AG08396 (cell line): ENCODE measurements at regions not wholly inside any gene's neighbourhood (a gene's known extent, or its start where the extent isn't known, plus 50 kb on each side); places are given as distances from the start of the nearest gene placed in this dataset.

Experiments
- DNase-seq: peaks from one replicate; pipeline ENCODE4 v3.0.0; 2012; ENCODE audit warnings: low spot score, mixed read lengths

DNA sequence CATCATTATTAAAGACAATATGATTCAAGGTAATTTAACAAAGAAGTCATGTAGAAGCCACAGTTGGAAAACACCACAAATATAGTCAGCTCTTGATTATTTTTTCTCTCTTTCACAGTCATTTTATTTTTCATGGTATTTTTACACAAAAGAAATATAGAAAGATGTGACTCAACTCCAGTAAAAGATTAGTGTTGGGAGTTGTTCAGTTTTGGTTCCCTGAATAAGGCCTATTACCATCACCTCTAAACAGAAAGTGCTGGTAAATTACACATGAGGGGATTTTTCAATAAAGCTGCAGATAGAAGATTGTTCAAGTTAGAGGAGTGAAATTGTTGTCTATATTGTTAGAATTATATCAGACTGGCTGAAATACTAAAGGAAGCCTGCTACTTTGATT is 107.0 kb downstream of the DDIT4L start:
- DNase-seq = no peak

DNA sequence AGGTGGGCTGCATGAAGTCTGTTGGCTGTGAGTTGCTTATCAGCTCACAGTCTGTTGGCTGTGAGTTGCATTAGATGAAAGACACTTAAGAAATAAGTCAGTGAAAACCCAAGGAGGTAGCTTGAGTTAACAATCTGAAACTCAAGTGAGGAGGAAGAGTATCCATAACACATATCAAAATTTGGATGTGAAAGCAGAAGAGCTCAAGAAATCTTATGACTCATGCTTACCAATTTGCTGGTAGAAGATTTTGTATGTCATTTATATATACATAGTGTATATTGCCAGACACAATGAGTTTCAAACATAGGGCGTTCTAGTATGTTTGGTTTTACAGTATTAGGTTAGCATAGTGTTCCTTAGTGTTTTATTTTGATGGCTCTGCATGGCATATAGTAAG is 107.4 kb downstream of the DDIT4L start:
- DNase-seq = no peak

- DNase-seq = no peak
Measured at GRCh38 chr4:100081491-100081890, 108.8 kb downstream of the DDIT4L start.

GRCh38 chr4:100079264-100079663 is 111.0 kb downstream of the DDIT4L start:
- DNase-seq = no peak

- no peak for DNase-seq
Measured at GRCh38 chr4:100076753-100077152, 113.5 kb downstream of the DDIT4L start.

DNA sequence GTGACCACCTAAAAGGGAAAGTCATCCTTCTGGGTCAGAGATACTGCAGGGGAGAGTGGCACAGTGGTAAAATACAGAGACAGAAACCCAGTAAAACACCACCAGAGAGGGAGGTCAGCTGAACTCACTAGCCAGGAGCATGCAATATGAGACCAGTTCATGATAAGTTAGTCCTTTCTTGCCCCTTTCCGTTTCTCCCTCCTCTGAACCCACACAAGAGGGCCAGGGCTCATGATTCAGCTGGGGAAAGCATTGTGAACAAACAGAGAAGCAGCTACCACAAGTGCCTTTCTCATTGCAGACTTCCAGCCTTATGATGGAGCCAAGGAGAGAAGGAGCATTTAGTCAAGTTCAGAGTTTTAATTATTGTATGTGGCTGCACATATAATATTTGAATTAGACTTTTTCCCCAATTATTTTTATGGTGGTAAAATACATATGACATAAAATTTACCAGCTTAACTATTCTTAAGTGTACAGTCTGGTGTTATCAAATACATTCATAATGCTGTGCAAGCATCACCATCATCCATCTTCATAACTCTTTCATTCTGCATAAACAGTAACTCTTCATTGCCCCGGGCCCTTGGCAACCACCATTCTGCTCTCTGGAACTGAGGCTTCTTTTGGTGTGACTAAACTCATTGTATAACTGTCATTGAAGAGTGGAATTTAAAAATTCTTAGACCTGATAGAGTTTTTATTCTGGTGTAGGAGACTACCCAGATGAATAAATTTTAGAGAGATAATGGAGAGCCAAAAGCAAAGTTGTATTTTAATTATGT is 114.6 kb downstream of the DDIT4L start:
- DNase-seq = no peak

DNA sequence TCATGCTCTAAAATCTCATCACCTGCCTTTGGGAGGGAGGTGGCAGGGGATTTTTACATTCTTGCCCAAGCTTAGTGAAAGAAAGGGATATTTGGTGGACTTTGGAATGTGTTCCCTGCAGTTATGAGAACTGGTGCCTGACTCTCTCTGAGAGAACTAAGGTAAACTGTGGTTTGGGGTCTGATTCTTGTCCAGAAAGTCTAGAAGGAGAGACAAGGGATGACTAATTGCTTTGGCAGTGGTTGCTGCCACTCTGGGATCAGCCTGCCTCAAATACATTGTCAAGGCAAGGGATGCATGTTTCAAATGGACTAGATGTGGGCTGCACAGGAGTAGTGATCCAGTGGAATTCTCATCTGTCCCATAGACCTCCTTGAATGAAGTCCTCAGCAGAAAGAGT is 115.2 kb downstream of the DDIT4L start:
- no peak for DNase-seq

- DNase-seq = no peak
Measured at GRCh38 chr4:100071506-100071905, 118.8 kb downstream of the DDIT4L start.

- DNase-seq = no peak
Measured at GRCh38 chr4:100070868-100071267, 119.4 kb downstream of the DDIT4L start.

DNA sequence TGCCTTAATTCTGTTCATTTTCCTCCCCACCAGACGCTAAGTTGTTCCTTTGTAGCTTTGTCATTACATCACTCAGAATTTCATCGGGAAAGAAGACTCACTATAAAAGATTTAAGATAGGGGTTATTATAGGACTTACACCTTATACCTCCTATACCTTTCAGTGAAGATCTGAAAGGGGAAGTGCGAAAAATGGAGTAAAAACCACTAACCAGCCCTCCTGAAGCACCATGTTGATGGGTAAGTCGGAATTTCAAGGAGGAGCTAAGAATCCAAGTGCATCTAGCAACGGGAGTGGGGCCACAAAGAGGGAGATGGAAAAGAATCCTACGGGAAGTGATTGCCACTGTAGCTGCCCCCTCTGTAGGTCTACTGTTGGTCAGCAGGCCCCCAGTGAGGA is 119.1 kb upstream of the H2AZ1 start:
- no peak for DNase-seq

DNA sequence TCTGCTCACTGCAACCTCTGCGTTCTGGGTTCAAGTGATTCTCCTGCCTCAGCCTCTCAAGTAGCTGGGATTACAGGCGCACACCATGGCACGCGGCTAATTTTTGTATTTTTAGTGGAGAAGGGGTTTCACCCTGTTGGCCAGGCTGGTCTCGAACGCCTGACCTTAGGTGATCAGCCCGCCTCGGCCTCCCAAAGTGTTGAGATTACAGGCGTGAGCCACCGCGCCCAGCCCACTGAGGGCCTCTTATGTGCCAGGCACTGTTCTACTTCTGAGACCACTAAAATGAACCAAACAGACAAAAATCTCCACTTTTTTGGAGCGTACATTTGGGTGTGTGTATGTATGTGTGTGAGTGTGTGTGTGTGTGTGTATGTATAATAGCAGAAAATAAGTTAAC is 117.2 kb upstream of the H2AZ1 start:
- DNase-seq = no peak

GRCh38 chr4:100063355-100063754 is 113.3 kb upstream of the H2AZ1 start:
- DNase-seq = no peak

DNA sequence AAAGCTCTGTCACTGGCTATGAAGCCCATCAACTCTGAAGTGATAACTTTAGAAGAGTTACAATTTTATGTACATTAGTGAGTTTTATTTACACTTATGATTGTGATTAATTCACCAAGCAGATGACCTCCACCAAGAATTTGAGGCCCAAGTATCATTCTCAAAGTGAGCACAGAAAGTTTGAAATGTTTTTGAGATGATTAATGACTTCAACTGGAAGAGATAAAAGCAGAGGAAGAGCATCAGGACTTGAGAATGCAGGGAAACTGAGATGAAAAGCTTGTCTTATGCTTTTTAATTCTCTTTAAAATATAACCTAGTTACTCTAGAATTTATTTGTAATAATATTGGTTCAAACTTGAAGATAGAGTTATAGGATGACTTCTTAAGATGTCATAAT is 112.8 kb upstream of the H2AZ1 start:
- no peak for DNase-seq

DNA sequence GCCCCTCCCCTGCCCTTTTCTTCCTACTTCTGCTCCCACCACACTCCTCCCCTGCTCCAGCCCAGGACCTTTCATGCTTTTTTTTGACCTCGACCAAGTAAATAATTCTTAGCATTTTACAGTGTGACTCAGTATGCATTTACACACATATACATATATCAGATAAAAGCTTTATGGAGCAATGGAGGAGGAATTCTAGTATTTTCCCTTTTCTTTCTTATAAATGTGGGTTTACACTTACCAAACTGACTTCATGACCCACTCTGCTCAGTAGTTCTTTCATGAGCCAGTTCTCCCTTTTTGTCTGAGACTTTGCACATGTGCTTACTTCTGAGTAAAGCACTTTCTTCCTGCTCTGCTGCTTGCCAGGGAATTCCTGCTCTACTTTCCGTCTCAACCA is 111.8 kb upstream of the H2AZ1 start:
- DNase-seq = no peak

- no peak for DNase-seq
Measured at GRCh38 chr4:100060765-100061416, 110.8 kb upstream of the H2AZ1 start.

GRCh38 chr4:100059467-100059866 is 109.4 kb upstream of the H2AZ1 start:
- DNase-seq = no peak

DNA sequence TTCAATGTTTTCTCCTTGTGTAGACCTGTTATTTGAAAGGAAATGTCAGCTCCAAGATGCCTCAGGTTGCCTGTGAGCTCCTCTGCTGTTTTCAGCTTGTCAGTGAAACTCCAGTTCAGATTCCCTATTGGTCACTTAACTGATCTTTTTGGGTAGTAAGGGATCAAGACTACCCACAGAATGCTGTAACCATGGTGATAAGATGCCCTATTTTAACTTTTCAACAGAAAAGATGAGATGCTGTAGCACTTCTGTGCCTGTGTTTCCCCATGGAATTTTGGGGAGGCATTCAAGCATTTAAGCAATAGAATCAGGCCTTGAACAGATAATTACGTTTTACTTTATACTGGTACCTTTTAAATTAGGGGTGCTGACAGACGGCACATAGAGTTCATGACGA is 106.6 kb upstream of the H2AZ1 start:
- DNase-seq = no peak

GRCh38 chr4:100054071-100054470 is 104.0 kb upstream of the H2AZ1 start:
- DNase-seq = no peak

GRCh38 chr4:100049872-100050271 is 99.8 kb upstream of the H2AZ1 start:
- no peak for DNase-seq

DNA sequence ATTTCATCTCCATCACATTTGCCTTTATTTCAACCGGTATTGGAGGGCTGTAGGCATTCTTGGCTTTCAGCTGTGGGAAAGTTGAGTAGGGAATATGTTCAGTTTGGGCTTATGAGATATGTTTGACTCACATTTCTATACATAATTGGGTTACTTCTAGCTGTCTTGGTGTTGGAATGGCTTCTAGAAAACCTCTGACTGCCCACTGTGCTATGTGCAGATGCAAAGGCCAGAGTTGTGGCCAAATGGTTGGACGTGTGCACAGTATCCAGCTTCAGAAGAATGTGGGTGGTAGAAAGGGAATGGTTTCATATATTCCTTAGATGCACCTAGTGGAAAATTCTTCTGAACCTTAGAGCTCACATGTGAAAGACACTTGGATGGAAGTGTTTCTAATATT is 92.6 kb upstream of the H2AZ1 start:
- DNase-seq = no peak

DNA sequence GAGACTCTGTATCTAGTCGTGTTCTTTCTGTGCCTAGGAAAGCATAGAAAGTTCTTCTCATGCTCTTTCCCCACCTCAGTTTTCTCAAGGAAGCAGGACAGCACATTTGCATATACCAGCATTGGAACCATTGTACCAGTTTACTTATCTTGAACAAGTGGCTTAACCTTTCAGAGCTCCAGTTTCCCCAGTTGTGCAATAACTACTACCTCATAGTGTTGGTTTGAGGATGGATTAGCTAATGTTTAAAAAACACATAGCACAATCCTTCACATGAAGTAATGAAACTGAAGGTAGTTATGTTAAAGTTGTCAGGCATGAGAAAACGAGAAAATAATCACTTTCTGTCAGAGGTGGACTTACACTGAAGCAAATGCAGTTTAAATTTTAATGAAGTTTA is 92.2 kb upstream of the H2AZ1 start:
- no peak for DNase-seq

DNA sequence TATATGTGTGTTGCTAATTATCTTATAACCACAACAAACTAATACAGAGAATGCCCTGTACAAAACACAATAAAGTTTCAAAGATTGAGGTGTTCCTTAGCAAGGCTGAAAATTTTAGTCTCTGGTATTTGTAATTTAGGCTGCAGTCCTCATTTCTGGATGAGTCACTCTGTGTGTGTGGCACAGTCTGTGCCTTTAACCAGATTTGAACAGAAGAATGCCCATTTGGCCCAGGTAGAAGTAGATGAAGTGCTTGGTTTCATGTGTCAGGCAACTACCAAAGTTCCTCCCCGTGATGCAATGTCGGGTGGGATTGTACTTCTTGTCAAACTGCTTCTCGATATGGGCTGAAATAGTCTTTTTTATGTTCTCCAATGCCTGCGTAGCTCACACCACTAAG is 91.6 kb upstream of the H2AZ1 start:
- DNase-seq = no peak

DNA sequence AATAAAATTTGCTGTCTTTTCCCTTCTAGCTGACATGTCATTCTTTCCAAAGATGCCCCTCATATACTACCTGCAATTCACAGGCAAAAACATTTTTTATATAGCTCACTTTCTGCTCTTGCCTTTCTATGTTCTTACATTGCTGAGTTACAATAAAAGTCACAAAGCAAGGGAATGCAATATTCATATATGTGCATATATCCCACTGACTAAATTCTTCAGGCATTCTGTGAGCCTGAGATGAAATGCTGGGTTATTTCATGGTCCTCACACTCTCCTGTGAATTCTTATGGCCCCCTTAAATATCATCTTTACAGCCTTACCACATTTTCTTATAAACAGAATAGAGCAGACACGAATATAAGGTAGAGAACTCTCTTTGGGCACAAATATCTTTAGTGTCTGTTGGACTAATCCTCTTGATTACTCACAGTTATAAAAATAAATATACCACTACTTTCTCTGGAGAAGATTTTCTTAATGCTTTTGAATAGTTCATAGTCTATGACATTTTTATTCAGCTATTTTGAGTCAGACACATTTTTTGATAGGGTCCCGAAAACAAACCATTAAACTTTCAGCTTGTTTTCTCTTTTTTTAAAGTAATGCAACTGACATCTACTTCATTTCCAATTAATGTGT is 84.1 kb upstream of the H2AZ1 start:
- no peak for DNase-seq
